ENCODE measurements at regions not wholly inside any gene's neighbourhood (a gene's known extent, or its start where the extent isn't known, plus 50 kb on each side); places are given as distances from the start of the nearest gene placed in this dataset.

- Histone ChIP-seq H3K4me1 (ENCODE audit: control insufficient read depth in 1 of 2, insufficient read depth in 2 of 2, low read length in 2 of 2) (no peaks in the 10 kb centered on the region), H3K9ac (ENCODE audit: low read length) (no peak overlapping the region), H3K79me2 (ENCODE audit: insufficient read depth, low read length) (no peaks in the 10 kb centered on the region), H2AFZ (ENCODE audit: low read depth, low read length, poor library complexity, severe bottlenecking) (no peak overlapping the region), H3K27me3 (ENCODE audit: insufficient read depth, low read length) (no peaks in the 10 kb centered on the region), H3K27ac (ENCODE audit: low read depth, low read length) (no peak overlapping the region), H3K4me2 (ENCODE audit: low read length) (no peak overlapping the region), H3K4me3 (replicated peaks in 1 of 2; ENCODE audit: low read depth in 1 of 2, low read length in 2 of 2) (no peak overlapping the region), H3K9me3 (ENCODE audit: control insufficient read depth in 1 of 2, insufficient read depth in 1 of 2, low read depth in 1 of 2, low read length in 2 of 2) (no peaks in the 10 kb centered on the region), H3K9me2 (ENCODE audit: insufficient read depth) (no peaks in the 10 kb centered on the region), H3K36me3 (ENCODE audit: control insufficient read depth in 1 of 2, insufficient read depth in 2 of 2, low read length in 2 of 2) (no peaks in the 10 kb centered on the region), H4K20me1 (ENCODE audit: insufficient read depth) (no peaks in the 10 kb centered on the region)
- BruUV-seq (replicated peaks), result no TSS peak
- RAD21 ChIA-PET (ENCODE audit: low non-redundant PET in 1 of 2, low total read pairs in 2 of 2, uncharacterized antibody in 2 of 2, unreplicated experiment in 2 of 2), result no interaction called here
- intact Hi-C loops (cut with micrococcal nuclease), result no loop called here
- no peak for TF ChIP-seq RAD21 (IDR thresholded peaks at IDR 0.05; ENCODE audit: low read depth)
- TF ChIP-seq, protein P1, sequence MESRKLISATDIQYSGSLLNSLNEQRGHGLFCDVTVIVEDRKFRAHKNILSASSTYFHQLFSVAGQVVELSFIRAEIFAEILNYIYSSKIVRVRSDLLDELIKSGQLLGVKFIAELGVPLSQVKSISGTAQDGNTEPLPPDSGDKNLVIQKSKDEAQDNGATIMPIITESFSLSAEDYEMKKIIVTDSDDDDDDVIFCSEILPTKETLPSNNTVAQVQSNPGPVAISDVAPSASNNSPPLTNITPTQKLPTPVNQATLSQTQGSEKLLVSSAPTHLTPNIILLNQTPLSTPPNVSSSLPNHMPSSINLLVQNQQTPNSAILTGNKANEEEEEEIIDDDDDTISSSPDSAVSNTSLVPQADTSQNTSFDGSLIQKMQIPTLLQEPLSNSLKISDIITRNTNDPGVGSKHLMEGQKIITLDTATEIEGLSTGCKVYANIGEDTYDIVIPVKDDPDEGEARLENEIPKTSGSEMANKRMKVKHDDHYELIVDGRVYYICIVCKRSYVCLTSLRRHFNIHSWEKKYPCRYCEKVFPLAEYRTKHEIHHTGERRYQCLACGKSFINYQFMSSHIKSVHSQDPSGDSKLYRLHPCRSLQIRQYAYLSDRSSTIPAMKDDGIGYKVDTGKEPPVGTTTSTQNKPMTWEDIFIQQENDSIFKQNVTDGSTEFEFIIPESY (IDR thresholded peaks at IDR 0.05; ENCODE audit: extremely low read depth, insufficient replicate concordance, low read length), result no peak
- TF ChIP-seq, protein P2, sequence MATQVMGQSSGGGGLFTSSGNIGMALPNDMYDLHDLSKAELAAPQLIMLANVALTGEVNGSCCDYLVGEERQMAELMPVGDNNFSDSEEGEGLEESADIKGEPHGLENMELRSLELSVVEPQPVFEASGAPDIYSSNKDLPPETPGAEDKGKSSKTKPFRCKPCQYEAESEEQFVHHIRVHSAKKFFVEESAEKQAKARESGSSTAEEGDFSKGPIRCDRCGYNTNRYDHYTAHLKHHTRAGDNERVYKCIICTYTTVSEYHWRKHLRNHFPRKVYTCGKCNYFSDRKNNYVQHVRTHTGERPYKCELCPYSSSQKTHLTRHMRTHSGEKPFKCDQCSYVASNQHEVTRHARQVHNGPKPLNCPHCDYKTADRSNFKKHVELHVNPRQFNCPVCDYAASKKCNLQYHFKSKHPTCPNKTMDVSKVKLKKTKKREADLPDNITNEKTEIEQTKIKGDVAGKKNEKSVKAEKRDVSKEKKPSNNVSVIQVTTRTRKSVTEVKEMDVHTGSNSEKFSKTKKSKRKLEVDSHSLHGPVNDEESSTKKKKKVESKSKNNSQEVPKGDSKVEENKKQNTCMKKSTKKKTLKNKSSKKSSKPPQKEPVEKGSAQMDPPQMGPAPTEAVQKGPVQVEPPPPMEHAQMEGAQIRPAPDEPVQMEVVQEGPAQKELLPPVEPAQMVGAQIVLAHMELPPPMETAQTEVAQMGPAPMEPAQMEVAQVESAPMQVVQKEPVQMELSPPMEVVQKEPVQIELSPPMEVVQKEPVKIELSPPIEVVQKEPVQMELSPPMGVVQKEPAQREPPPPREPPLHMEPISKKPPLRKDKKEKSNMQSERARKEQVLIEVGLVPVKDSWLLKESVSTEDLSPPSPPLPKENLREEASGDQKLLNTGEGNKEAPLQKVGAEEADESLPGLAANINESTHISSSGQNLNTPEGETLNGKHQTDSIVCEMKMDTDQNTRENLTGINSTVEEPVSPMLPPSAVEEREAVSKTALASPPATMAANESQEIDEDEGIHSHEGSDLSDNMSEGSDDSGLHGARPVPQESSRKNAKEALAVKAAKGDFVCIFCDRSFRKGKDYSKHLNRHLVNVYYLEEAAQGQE (IDR thresholded peaks at IDR 0.05; ENCODE audit: low read depth), result no peak
- TF ChIP-seq, protein P3, sequence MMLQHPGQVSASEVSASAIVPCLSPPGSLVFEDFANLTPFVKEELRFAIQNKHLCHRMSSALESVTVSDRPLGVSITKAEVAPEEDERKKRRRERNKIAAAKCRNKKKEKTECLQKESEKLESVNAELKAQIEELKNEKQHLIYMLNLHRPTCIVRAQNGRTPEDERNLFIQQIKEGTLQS (IDR thresholded peaks at IDR 0.05), result no peak
- no peak for TF ChIP-seq EGR1 (IDR thresholded peaks at IDR 0.05; ENCODE audit: low read depth)
- TF ChIP-seq MAX (IDR thresholded peaks at IDR 0.05), result no peak
- no peak for TF ChIP-seq CBX3 (IDR thresholded peaks at IDR 0.05; ENCODE audit: low read depth)
- TF ChIP-seq FOSL1 (IDR thresholded peaks at IDR 0.05; ENCODE audit: low read depth), result no peak
- TF ChIP-seq TCF7L2 (IDR thresholded peaks at IDR 0.05; ENCODE audit: borderline replicate concordance, extremely low read depth, insufficient read depth, insufficient read length), result no peak
- TF ChIP-seq CTCF (IDR thresholded peaks at IDR 0.05 in 2 of 3, conservative IDR thresholded peaks at IDR 0.05 in 1 of 3; ENCODE audit: borderline replicate concordance in 1 of 3, insufficient read depth in 1 of 3, low read depth in 2 of 3, low read length in 2 of 3), result no peak
- TF ChIP-seq YY1 (IDR thresholded peaks at IDR 0.05; ENCODE audit: extremely low read depth, insufficient replicate concordance, low read depth, low read length), result no peak
- no peak for TF ChIP-seq SRF (IDR thresholded peaks at IDR 0.05; ENCODE audit: low read depth)
- TF ChIP-seq ZNF274 (IDR thresholded peaks at IDR 0.05; ENCODE audit: low read depth, low read length), result no peak
- POLR2A ChIA-PET, result no interaction called here
- ATAC-seq (no peak), DNase-seq (ENCODE audit: low read depth, low spot score) (no peak)
- CTCF ChIA-PET, result no interaction called here
Observed at GRCh38 chr14:101223561-101224162, 320.1 kb upstream of the RTL1 start.
